ENCODE measurements at regions not wholly inside any gene's neighbourhood (a gene's known extent, or its start where the extent isn't known, plus 50 kb on each side); places are given as distances from the start of the nearest gene placed in this dataset.

GRCh38 chr6:131357501-131357900 lies 215.5 kb upstream of the ARG1 start:
- Histone ChIP-seq H3K9ac (ENCODE audit: insufficient read depth in 1 of 2, low read length in 2 of 2) (no peak overlapping the region), H3K4me3 (no peak overlapping the region), H3K27ac (ENCODE audit: low read depth in 1 of 2, low read length in 1 of 2) (no peak overlapping the region), H3K36me3 (ENCODE audit: control insufficient read depth in 4 of 4, insufficient read depth in 4 of 4, low read length in 4 of 4) (no peaks in the 10 kb centered on the region), H3K4me1 (ENCODE audit: control insufficient read depth in 5 of 5, insufficient read depth in 5 of 5, low read length in 5 of 5) (no peaks in the 10 kb centered on the region), H3K9me3 (ENCODE audit: control insufficient read depth in 4 of 4, insufficient read depth in 3 of 4, low read length in 3 of 4) (peaks cover 0 to 3% (median 0%) of the 10 kb centered on the region in 4 donors), H3K27me3 (ENCODE audit: control insufficient read depth in 3 of 3, insufficient read depth in 3 of 3, low read length in 2 of 3) (no peaks in the 10 kb centered on the region)
- WGBS, 2 donors = 74 to 80% methylated on average over 2 of the region's 2 CpGs
- DNase-seq (no peak), ATAC-seq (ENCODE audit: insufficient read depth, low FRiP score) (no peak)
- no peak for TF ChIP-seq CTCF (IDR thresholded peaks at IDR 0.05; ENCODE audit: control extremely low read depth, extremely low read depth)

- H3K36me3 ChIP-seq (ENCODE audit: control insufficient read depth in 4 of 4, insufficient read depth in 4 of 4, low read length in 4 of 4) = no peaks in the 10 kb centered on the region
- no peaks in the 10 kb centered on the region for H3K4me1 ChIP-seq (ENCODE audit: control insufficient read depth in 5 of 5, insufficient read depth in 5 of 5, low read length in 5 of 5)
- H3K4me3 ChIP-seq = no peak overlapping the region
- H3K27me3 ChIP-seq (ENCODE audit: control insufficient read depth in 3 of 3, insufficient read depth in 3 of 3, low read length in 2 of 3) = no peaks in the 10 kb centered on the region
- WGBS, 2 donors = 85 to 88% methylated on average over 4 of the region's 4 CpGs
- ATAC-seq (ENCODE audit: insufficient read depth, low FRiP score) (no peak), DNase-seq (no peak)
- H3K27ac ChIP-seq (ENCODE audit: low read depth in 1 of 2, low read length in 1 of 2) = no peak overlapping the region
- peaks cover 0 to 3% (median 0%) of the 10 kb centered on the region in 4 donors for H3K9me3 ChIP-seq (ENCODE audit: control insufficient read depth in 4 of 4, insufficient read depth in 3 of 4, low read length in 3 of 4)
- no peak overlapping the region for H3K9ac ChIP-seq (ENCODE audit: insufficient read depth in 1 of 2, low read length in 2 of 2)
- TF ChIP-seq CTCF (IDR thresholded peaks at IDR 0.05; ENCODE audit: control extremely low read depth, extremely low read depth) = no peak
These were observed 211.0 kb upstream of the ARG1 start for GRCh38 chr6:131362070-131362469.

GRCh38 chr6:131362696-131363095 lies 210.3 kb upstream of the ARG1 start:
- H3K9me3 ChIP-seq (ENCODE audit: control insufficient read depth in 4 of 4, insufficient read depth in 3 of 4, low read length in 3 of 4) = peaks cover 0 to 3% (median 0%) of the 10 kb centered on the region in 4 donors
- DNase-seq = no peak
- 92 to 94% methylated on average over 8 of the region's 8 CpGs for WGBS, 2 donors
- no peaks in the 10 kb centered on the region for H3K36me3 ChIP-seq (ENCODE audit: control insufficient read depth in 4 of 4, insufficient read depth in 4 of 4, low read length in 4 of 4)
- H3K27ac ChIP-seq (ENCODE audit: low read depth in 1 of 2, low read length in 1 of 2) = no peak overlapping the region
- H3K4me1 ChIP-seq (ENCODE audit: control insufficient read depth in 5 of 5, insufficient read depth in 5 of 5, low read length in 5 of 5) = no peaks in the 10 kb centered on the region
- H3K27me3 ChIP-seq (ENCODE audit: control insufficient read depth in 3 of 3, insufficient read depth in 3 of 3, low read length in 2 of 3) = no peaks in the 10 kb centered on the region
- no peak for TF ChIP-seq CTCF (IDR thresholded peaks at IDR 0.05; ENCODE audit: control extremely low read depth, extremely low read depth)
- H3K4me3 ChIP-seq = no peak overlapping the region
- no peak for ATAC-seq (ENCODE audit: insufficient read depth, low FRiP score)
- no peak overlapping the region for H3K9ac ChIP-seq (ENCODE audit: insufficient read depth in 1 of 2, low read length in 2 of 2)
